ENCODE measurements at regions not wholly inside any gene's neighbourhood (a gene's known extent, or its start where the extent isn't known, plus 50 kb on each side); places are given as distances from the start of the nearest gene placed in this dataset.

DNA sequence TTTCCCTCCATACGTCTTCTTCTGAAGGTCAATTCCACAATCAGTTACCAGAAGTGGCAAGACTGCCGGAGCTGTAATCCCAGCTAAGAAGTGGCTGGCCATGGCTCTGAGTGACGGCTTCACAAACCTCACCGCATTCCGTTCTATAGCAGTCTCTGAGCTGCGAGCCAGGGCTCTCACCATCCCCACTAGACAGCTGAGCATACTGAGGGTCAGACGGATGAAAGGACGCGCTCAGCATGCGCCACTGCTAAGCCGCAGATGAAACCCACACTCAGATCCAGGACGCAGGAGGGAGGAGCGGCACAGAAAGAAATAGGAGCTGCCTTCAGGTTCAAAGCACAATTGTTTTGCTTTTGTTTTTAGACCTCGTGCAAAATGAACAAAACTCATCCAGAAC is 97.9 kb downstream of the ANKRD60 start:
- TF ChIP-seq CTCF (IDR thresholded peaks at IDR 0.05), result no peak
- TF ChIP-seq BCL3 (IDR thresholded peaks at IDR 0.05), result no peak
- no peak for TF ChIP-seq EP300 (IDR thresholded peaks at IDR 0.05)
- no peak for TF ChIP-seq POLR2A (IDR thresholded peaks at IDR 0.05; ENCODE audit: low read length)
- TF ChIP-seq, protein P1, sequence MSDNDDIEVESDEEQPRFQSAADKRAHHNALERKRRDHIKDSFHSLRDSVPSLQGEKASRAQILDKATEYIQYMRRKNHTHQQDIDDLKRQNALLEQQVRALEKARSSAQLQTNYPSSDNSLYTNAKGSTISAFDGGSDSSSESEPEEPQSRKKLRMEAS (IDR thresholded peaks at IDR 0.05), result no peak
- TF ChIP-seq RCOR1 (IDR thresholded peaks at IDR 0.05; ENCODE audit: low read depth, low read length), result no peak
- TF ChIP-seq CHD2 (IDR thresholded peaks at IDR 0.05; ENCODE audit: low read length, partially characterized antibody), result no peak
- no peak for TF ChIP-seq FOSL2 (IDR thresholded peaks at IDR 0.05)
- no peak for TF ChIP-seq FOSL2 (CRISPR knock-in tag; IDR thresholded peaks at IDR 0.05)
- TF ChIP-seq NR3C1 (IDR thresholded peaks at IDR 0.05), result no peak

Measured in A549 (cell line).